ENCODE measurements at regions not wholly inside any gene's neighbourhood (a gene's known extent, or its start where the extent isn't known, plus 50 kb on each side); places are given as distances from the start of the nearest gene placed in this dataset.

DNA sequence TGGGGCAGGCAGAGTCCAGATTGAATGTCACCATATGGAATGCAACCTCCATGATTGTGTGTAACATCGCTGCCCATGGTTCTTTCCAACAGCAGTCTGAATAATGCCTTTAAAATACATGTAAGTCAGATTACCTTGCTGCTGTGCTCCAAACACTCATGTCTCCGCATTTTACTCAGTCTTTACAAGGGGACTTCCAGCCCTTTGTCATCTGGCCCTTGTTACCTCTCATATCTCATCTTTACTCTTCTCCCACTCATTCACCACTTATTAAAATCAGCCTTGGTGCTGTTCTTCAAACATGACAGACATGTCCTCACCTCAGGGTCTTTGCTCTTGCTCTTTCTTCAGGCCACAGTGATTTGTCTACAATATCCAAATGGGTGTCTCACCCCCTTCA lies 200.4 kb upstream of the GYPA start:
- TF ChIP-seq EZH2 (IDR thresholded peaks at IDR 0.05; ENCODE audit: insufficient read depth, poor library complexity, severe bottlenecking) (no peak), EZH2phosphoT487 (IDR thresholded peaks at IDR 0.05; ENCODE audit: insufficient read depth, low read depth) (no peak)
